Neural cell (in vitro differentiated cells): ENCODE measurements at regions not wholly inside any gene's neighbourhood (a gene's known extent, or its start where the extent isn't known, plus 50 kb on each side); places are given as distances from the start of the nearest gene placed in this dataset.

ENCODE experiments used
- H2AFZ ChIP-seq: fragments of 200-600, 300-800 bp; sonication (generic), shearing (Covaris generic); 2 replicates; pipeline ENCODE4 v1.6.0; 2014; ENCODE audit warnings: low read depth, mild to moderate bottlenecking, antibody characterized with exemption, low read length, moderate library complexity
- H3F3A ChIP-seq: fragments of 200-600 bp; shearing (Covaris generic); 2 replicates; pipeline ENCODE4 v1.6.1; 2016; ENCODE audit warnings: mild to moderate bottlenecking, moderate library complexity, mixed read lengths, antibody characterized with exemption, low read length; ENCODE audit not compliant: insufficient read depth, poor library complexity, severe bottlenecking
- H3K27ac ChIP-seq: fragments of 200-600, 300-800 bp; sonication (generic), shearing (Covaris generic); 2 replicates; pipeline ENCODE4 v1.5.1; 2014; ENCODE audit warnings: mild to moderate bottlenecking, low read length, moderate library complexity
- H3K27me3 ChIP-seq: fragments of 300-800, 200-600 bp; sonication (generic), shearing (Covaris generic); 2 replicates; pipeline ENCODE4 v1.6.0; 2014; ENCODE audit warnings: mild to moderate bottlenecking, low read depth, low read length, moderate library complexity; ENCODE audit not compliant: insufficient read depth
- H3K36me3 ChIP-seq: fragments of 300-800, 200-600 bp; sonication (generic), shearing (Covaris generic); 2 replicates; pipeline ENCODE4 v1.5.1; 2014; ENCODE audit warnings: mild to moderate bottlenecking, antibody characterized with exemption, low read length, moderate library complexity; ENCODE audit not compliant: insufficient read depth
- H3K4me2 ChIP-seq: fragments of 300-800, 200-600 bp; sonication (generic), shearing (Covaris generic); 2 replicates; pipeline ENCODE4 v1.6.0; 2014; ENCODE audit warnings: mild to moderate bottlenecking, low read length
- H3K4me3 ChIP-seq: fragments of 300-800, 200-600 bp; sonication (generic), shearing (Covaris generic); 2 replicates; pipeline ENCODE4 v1.5.1; 2014; ENCODE audit warnings: mild to moderate bottlenecking, low read length, moderate library complexity
- H3K79me2 ChIP-seq: fragments of 200-600 bp; shearing (Covaris generic); replicated peaks from 2 replicates; pipeline ENCODE4 v1.6.0; 2014; ENCODE audit warnings: mild to moderate bottlenecking, low read length, moderate library complexity; ENCODE audit not compliant: insufficient read depth
- H3K9ac ChIP-seq: fragments of 300-800, 200-600 bp; sonication (generic), shearing (Covaris generic); 2 replicates; pipeline ENCODE4 v1.6.1; 2016; ENCODE audit warnings: mild to moderate bottlenecking, low read length, mixed read lengths
- H3K9me2 ChIP-seq: fragments of 200-600 bp; shearing (Covaris generic); 2 replicates; pipeline ENCODE4 v1.6.1; 2016; ENCODE audit warnings: mild to moderate bottlenecking, low read length, mixed read lengths; ENCODE audit not compliant: insufficient read depth
- H3K9me3 ChIP-seq: fragments of 200-600, 300-800 bp; sonication (generic), shearing (Covaris generic); 2 replicates; pipeline ENCODE4 v1.6.1; 2016; ENCODE audit warnings: mild to moderate bottlenecking, mixed run types, low read length, moderate library complexity, mixed read lengths
- H4K20me1 ChIP-seq: fragments of 200-600 bp; shearing (Covaris generic); 2 replicates; pipeline ENCODE4 v1.6.1; 2016; ENCODE audit warnings: mild to moderate bottlenecking, mixed run types; ENCODE audit not compliant: insufficient read depth
- EP300 ChIP-seq: fragments of 450-650 bp; conservative IDR thresholded peaks from 2 replicates; pipeline ENCODE4 v1.6.1; 2014; ENCODE audit warnings: antibody characterized with exemption, mild to moderate bottlenecking, moderate library complexity; ENCODE audit not compliant: poor library complexity, severe bottlenecking
- EZH2 ChIP-seq: fragments of 200-600, 300-800 bp; shearing (Covaris generic), sonication (generic); IDR thresholded peaks from 2 replicates; pipeline ENCODE4 v1.6.1; 2014; ENCODE audit warnings: antibody characterized with exemption, low read length, borderline replicate concordance, mild to moderate bottlenecking; ENCODE audit not compliant: insufficient read depth, poor library complexity, severe bottlenecking
- MXI1 ChIP-seq: fragments of 450-650 bp; conservative IDR thresholded peaks from 2 replicates; pipeline ENCODE4 v1.6.1; 2014; ENCODE audit warnings: antibody characterized with exemption, mild to moderate bottlenecking; ENCODE audit not compliant: poor library complexity, severe bottlenecking
- POLR2AphosphoS5 ChIP-seq: IDR thresholded peaks from 2 replicates; pipeline ENCODE4 v1.6.1; 2012
- RAD21 ChIP-seq: fragments of 450-650 bp; conservative IDR thresholded peaks from 2 replicates; pipeline ENCODE4 v1.6.1; 2014; ENCODE audit warnings: antibody characterized with exemption, mild to moderate bottlenecking, moderate library complexity
- REST ChIP-seq: IDR thresholded peaks from 2 replicates; pipeline ENCODE4 v1.6.1; 2012; ENCODE audit warnings: borderline replicate concordance
- SMC3 ChIP-seq: fragments of 450-650 bp; conservative IDR thresholded peaks from 2 replicates; pipeline ENCODE4 v1.6.1; 2014; ENCODE audit warnings: antibody characterized with exemption, mild to moderate bottlenecking, moderate library complexity; ENCODE audit not compliant: poor library complexity
- TAF1 ChIP-seq: IDR thresholded peaks from 2 replicates; pipeline ENCODE4 v1.6.1; 2012; ENCODE audit warnings: low read depth
- TF ChIP-seq, protein P1 (sequence below): fragments of 450-650 bp; IDR thresholded peaks from 2 replicates; pipeline ENCODE4 v1.5.1; 2014; ENCODE audit warnings: antibody characterized with exemption, mild to moderate bottlenecking, moderate library complexity; ENCODE audit not compliant: poor library complexity, severe bottlenecking

- H3K4me2 ChIP-seq: no peak overlapping the region
- H3K79me2 ChIP-seq: no peaks in the 10 kb centered on the region
- no peak overlapping the region for H3K9ac ChIP-seq
- TF ChIP-seq REST (no peak), EZH2 (no peak), MXI1 (no peak), EP300 (no peak), POLR2AphosphoS5 (no peak), TAF1 (no peak)
- no peak overlapping the region for H3K4me3 ChIP-seq
- H3F3A ChIP-seq: no peaks in the 10 kb centered on the region
- no peaks in the 10 kb centered on the region for H3K9me2 ChIP-seq
- H3K27me3 ChIP-seq: no peaks in the 10 kb centered on the region
- H3K36me3 ChIP-seq: no peaks in the 10 kb centered on the region
- no peaks in the 10 kb centered on the region for H3K9me3 ChIP-seq
- H3K27ac ChIP-seq: no peak overlapping the region
- H2AFZ ChIP-seq: no peak overlapping the region
- no peaks in the 10 kb centered on the region for H4K20me1 ChIP-seq
Observed at GRCh38 chr2:217157581-217157980, 297.7 kb upstream of the TNP1 start.

DNA sequence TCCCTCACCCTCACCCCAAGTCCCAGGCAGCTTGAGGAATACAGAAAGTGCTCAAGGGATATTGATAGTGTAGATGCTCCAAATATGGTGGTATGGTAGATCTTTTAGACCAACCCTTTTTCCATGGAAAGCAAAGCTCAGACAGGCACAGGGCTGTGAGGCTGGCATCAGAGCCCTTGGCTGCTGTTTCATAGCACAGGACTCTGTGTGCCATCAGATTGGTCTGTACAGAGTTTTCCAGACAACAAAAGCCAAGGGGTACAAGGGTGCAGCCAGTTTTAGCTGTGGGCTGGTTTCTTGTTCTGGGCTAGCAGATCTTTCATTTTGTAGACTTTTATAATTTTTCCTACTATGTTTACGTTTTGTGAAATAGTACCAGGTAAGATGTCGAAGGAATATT lies 296.9 kb upstream of the TNP1 start:
- no peaks in the 10 kb centered on the region for H4K20me1 ChIP-seq
- H3K27ac ChIP-seq: no peak overlapping the region
- no peak overlapping the region for H3K4me3 ChIP-seq
- H3K9me3 ChIP-seq: no peaks in the 10 kb centered on the region
- no peaks in the 10 kb centered on the region for H3K79me2 ChIP-seq
- H3K9ac ChIP-seq: no peak overlapping the region
- no peak overlapping the region for H3K4me2 ChIP-seq
- no peak overlapping the region for H2AFZ ChIP-seq
- H3K27me3 ChIP-seq: no peaks in the 10 kb centered on the region
- TF ChIP-seq MXI1 (no peak), EP300 (no peak), RAD21 (no peak), TAF1 (no peak), REST (no peak), POLR2AphosphoS5 (no peak), SMC3 (no peak), EZH2 (no peak)
- TF ChIP-seq, protein P1, sequence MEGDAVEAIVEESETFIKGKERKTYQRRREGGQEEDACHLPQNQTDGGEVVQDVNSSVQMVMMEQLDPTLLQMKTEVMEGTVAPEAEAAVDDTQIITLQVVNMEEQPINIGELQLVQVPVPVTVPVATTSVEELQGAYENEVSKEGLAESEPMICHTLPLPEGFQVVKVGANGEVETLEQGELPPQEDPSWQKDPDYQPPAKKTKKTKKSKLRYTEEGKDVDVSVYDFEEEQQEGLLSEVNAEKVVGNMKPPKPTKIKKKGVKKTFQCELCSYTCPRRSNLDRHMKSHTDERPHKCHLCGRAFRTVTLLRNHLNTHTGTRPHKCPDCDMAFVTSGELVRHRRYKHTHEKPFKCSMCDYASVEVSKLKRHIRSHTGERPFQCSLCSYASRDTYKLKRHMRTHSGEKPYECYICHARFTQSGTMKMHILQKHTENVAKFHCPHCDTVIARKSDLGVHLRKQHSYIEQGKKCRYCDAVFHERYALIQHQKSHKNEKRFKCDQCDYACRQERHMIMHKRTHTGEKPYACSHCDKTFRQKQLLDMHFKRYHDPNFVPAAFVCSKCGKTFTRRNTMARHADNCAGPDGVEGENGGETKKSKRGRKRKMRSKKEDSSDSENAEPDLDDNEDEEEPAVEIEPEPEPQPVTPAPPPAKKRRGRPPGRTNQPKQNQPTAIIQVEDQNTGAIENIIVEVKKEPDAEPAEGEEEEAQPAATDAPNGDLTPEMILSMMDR: no peak
- no peaks in the 10 kb centered on the region for H3K9me2 ChIP-seq
- no peaks in the 10 kb centered on the region for H3K36me3 ChIP-seq
- no peaks in the 10 kb centered on the region for H3F3A ChIP-seq
